IMR-90 (cell line): ENCODE measurements at regions not wholly inside any gene's neighbourhood (a gene's known extent, or its start where the extent isn't known, plus 50 kb on each side); places are given as distances from the start of the nearest gene placed in this dataset.

Source experiments
- CHD1 ChIP-seq: IDR thresholded peaks from 2 replicates; pipeline ENCODE4 v1.6.1; 2012; ENCODE audit warnings: low read depth, low read length, improper control_type of control experiment
- CTCF ChIP-seq: conservative IDR thresholded peaks from 2 replicates; pipeline ENCODE4 v1.5.1; 2012; ENCODE audit warnings: mild to moderate bottlenecking, low read depth, low read length, improper control_type of control experiment

DNA sequence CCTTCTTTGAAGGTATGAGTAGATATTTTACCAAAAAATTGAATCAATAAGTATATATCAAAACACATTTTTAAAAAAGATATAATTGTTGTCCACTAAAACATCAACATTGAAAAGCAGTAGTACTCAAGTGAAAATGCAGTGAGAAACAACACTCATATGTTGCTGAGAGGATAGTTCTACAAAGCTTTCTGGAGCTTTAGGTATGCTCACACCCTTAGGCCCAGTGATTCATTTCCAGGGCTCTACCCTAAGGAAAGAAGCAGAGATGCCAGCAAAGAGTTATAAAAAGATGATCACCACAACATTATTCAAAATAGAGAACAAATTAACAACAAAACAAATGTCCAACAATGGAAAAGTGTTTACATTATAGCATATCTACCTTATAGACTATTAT lies 197.3 kb upstream of the CCDC150 start:
- TF ChIP-seq CHD1 (no peak), CTCF (no peak)
